Ramos (cell line): ENCODE measurements at regions not wholly inside any gene's neighbourhood (a gene's known extent, or its start where the extent isn't known, plus 50 kb on each side); places are given as distances from the start of the nearest gene placed in this dataset.

Experiments
- in situ Hi-C: fragments of 300-500 bp; cut with MboI; formaldehyde crosslinking; loops from one replicate; pipeline ENCODE4 v1.14.3; 2022; ENCODE audit warnings: low sequenced_read_pairs; ENCODE audit not compliant: unreplicated experiment

- in situ Hi-C loops = no loop called here
Measured at GRCh38 chr14:100638211-100638855, 51.1 kb upstream of the BEGAIN start.

- in situ Hi-C loops = no loop called here
Measured at GRCh38 chr14:100639280-100639679, 52.1 kb upstream of the BEGAIN start.

GRCh38 chr14:100640471-100641273 is 53.5 kb upstream of the BEGAIN start:
- in situ Hi-C loops = loop anchor here (10.0 kb wide), 1 partner anchor 256 kb away; no protein-coding TSS in a partner anchor

GRCh38 chr14:100641274-100641860 is 54.1 kb upstream of the BEGAIN start:
- in situ Hi-C loops = loop anchor here (10.0 kb wide), 1 partner anchor 257 kb away; no protein-coding TSS in a partner anchor

- in situ Hi-C loops = loop anchor here (10.0 kb wide), 1 partner anchor 259 kb away; no protein-coding TSS in a partner anchor
Measured at GRCh38 chr14:100643426-100643825, 56.2 kb upstream of the BEGAIN start.

- in situ Hi-C loops = loop anchor here (10.0 kb wide), 1 partner anchor 260 kb away; no protein-coding TSS in a partner anchor
Measured at GRCh38 chr14:100644383-100644782, 57.2 kb upstream of the BEGAIN start.

- in situ Hi-C loops = loop anchor here (10.0 kb wide), 1 partner anchor 260 kb away; no protein-coding TSS in a partner anchor
Measured at GRCh38 chr14:100644784-100645183, 57.6 kb upstream of the BEGAIN start.

- in situ Hi-C loops = loop anchor here (10.0 kb wide), 1 partner anchor 261 kb away; no protein-coding TSS in a partner anchor
Measured at GRCh38 chr14:100645196-100645981, 58.2 kb upstream of the BEGAIN start.

GRCh38 chr14:100645982-100646314 is 58.7 kb upstream of the BEGAIN start:
- in situ Hi-C loops = loop anchor here (10.0 kb wide), 1 partner anchor 261 kb away; no protein-coding TSS in a partner anchor

GRCh38 chr14:100648474-100649172 is 61.4 kb upstream of the BEGAIN start:
- in situ Hi-C loops = loop anchor here (10.0 kb wide), 1 partner anchor 264 kb away; no protein-coding TSS in a partner anchor

- in situ Hi-C loops = loop anchor here (10.0 kb wide), 1 partner anchor 264 kb away; no protein-coding TSS in a partner anchor
Measured at GRCh38 chr14:100649173-100649519, 61.9 kb upstream of the BEGAIN start.

GRCh38 chr14:100651999-100652508 is 64.8 kb upstream of the BEGAIN start:
- in situ Hi-C loops = no loop called here

- in situ Hi-C loops = no loop called here
Measured at GRCh38 chr14:100652744-100653143, 65.5 kb upstream of the BEGAIN start.

GRCh38 chr14:100653409-100653808 is 66.2 kb upstream of the BEGAIN start:
- in situ Hi-C loops = no loop called here

- in situ Hi-C loops = no loop called here
Measured at GRCh38 chr14:100654025-100654813, 67.0 kb upstream of the BEGAIN start.

GRCh38 chr14:100654814-100655740 is 67.9 kb upstream of the BEGAIN start:
- in situ Hi-C loops = no loop called here

GRCh38 chr14:100655741-100656085 is 68.5 kb upstream of the BEGAIN start:
- in situ Hi-C loops = no loop called here

GRCh38 chr14:100656996-100657395 is 69.7 kb upstream of the DLK1 start:
- in situ Hi-C loops = no loop called here
